GM23338 (cell line): ENCODE measurements at regions not wholly inside any gene's neighbourhood (a gene's known extent, or its start where the extent isn't known, plus 50 kb on each side); places are given as distances from the start of the nearest gene placed in this dataset.

ENCODE experiments used
- ATAC-seq: fragments of 200-7000 bp; cut with Tn5 transposase; 3 replicates; pipeline ENCODE4 v1.9.1; 2020
- DNase-seq: peaks from one replicate; pipeline ENCODE4 v3.0.0-alpha.2; 2015; ENCODE audit warnings: low spot score
- H2AFZ ChIP-seq: fragments of 200-600 bp; sonication (generic); 2 replicates; pipeline ENCODE4 v1.8.0; 2016; ENCODE audit warnings: antibody characterized with exemption, mild to moderate bottlenecking, moderate library complexity
- H3F3A ChIP-seq: fragments of 200-600 bp; sonication (generic); replicated peaks from 2 replicates; pipeline ENCODE4 v1.8.0; 2017; ENCODE audit warnings: antibody characterized with exemption, mixed run types, low read depth
- H3K27ac ChIP-seq: fragments of 200-600 bp; sonication (generic); 2 replicates; pipeline ENCODE4 v1.6.1; 2016; ENCODE audit warnings: low read depth
- H3K27me3 ChIP-seq: fragments of 200-600 bp; sonication (generic); 2 replicates; pipeline ENCODE4 v1.8.0; 2016; ENCODE audit warnings: mild to moderate bottlenecking, mixed run types, moderate library complexity; ENCODE audit not compliant: insufficient read depth
- H3K36me3 ChIP-seq: fragments of 200-600 bp; sonication (generic); 2 replicates; pipeline ENCODE4 v1.8.0; 2016; ENCODE audit warnings: mild to moderate bottlenecking; ENCODE audit not compliant: insufficient read depth
- H3K4me1 ChIP-seq: fragments of 200-600 bp; sonication (generic); 2 replicates; pipeline ENCODE4 v1.8.0; 2016; ENCODE audit warnings: mild to moderate bottlenecking, moderate library complexity; ENCODE audit not compliant: insufficient read depth
- H3K4me2 ChIP-seq: fragments of 200-600 bp; sonication (generic); 2 replicates; pipeline ENCODE4 v1.7.1; 2017; ENCODE audit warnings: mixed run types
- H3K4me3 ChIP-seq: fragments of 200-600 bp; sonication (generic); 2 replicates; pipeline ENCODE4 v1.6.1; 2016; ENCODE audit warnings: mixed run types
- H3K79me2 ChIP-seq: fragments of 200-600 bp; sonication (generic); replicated peaks from 2 replicates; pipeline ENCODE4 v1.8.0; 2017; ENCODE audit warnings: mild to moderate bottlenecking; ENCODE audit not compliant: insufficient read depth
- H3K9me2 ChIP-seq: fragments of 200-600 bp; sonication (generic); 2 replicates; pipeline ENCODE4 v1.8.0; 2017; ENCODE audit not compliant: insufficient read depth
- H4K20me1 ChIP-seq: fragments of 200-600 bp; sonication (generic); replicated peaks from 2 replicates; pipeline ENCODE4 v1.8.0; 2017; ENCODE audit warnings: mild to moderate bottlenecking; ENCODE audit not compliant: insufficient read depth
- H3K27ac Mint-ChIP-seq: 2 replicates; pipeline ENCODE4 v1.8.0; 2020; ENCODE audit warnings: inconsistent platforms, mild to moderate bottlenecking, moderate library complexity, mixed read lengths
- H3K27me3 Mint-ChIP-seq: 3 replicates; pipeline ENCODE4 v1.8.0; 2022; ENCODE audit warnings: low read depth, mild to moderate bottlenecking, moderate library complexity, mixed read lengths, inconsistent platforms; ENCODE audit not compliant: insufficient read depth, poor library complexity
- H3K36me3 Mint-ChIP-seq: 3 replicates; pipeline ENCODE4 v1.8.0; 2021; ENCODE audit warnings: low read depth, mild to moderate bottlenecking, inconsistent platforms, moderate library complexity, mixed read lengths
- H3K4me1 Mint-ChIP-seq: 3 replicates; pipeline ENCODE4 v1.8.0; 2020; ENCODE audit warnings: mild to moderate bottlenecking, inconsistent platforms, mixed read lengths
- H3K4me3 Mint-ChIP-seq: 3 replicates; pipeline ENCODE4 v1.8.0; 2021; ENCODE audit warnings: moderate library complexity, mild to moderate bottlenecking, inconsistent platforms, mixed read lengths
- H3K9me3 Mint-ChIP-seq: 3 replicates; pipeline ENCODE4 v1.8.0; 2020; ENCODE audit warnings: moderate library complexity, mild to moderate bottlenecking, inconsistent platforms, mixed read lengths
- CREB1 ChIP-seq: fragments of 250-450 bp; sonication (Bioruptor Pico); IDR thresholded peaks from 2 replicates; pipeline ENCODE4 v1.5.0; 2020; ENCODE audit warnings: low read depth, mild to moderate bottlenecking, moderate library complexity
- CTCF ChIP-seq, 2 experiments: fragments of 200-600 bp in 1 of 2; sonication (generic) in 1 of 2; conservative IDR thresholded peaks; 2 replicates each; pipeline versions ENCODE4 v1.5.1 to v1.6.1; 2016 to 2017; ENCODE audit warnings: antibody characterized with exemption in 2 of 2, low read depth in 2 of 2, mild to moderate bottlenecking in 2 of 2, moderate library complexity in 1 of 2
- ETS1 ChIP-seq: IDR thresholded peaks from 2 replicates; pipeline ENCODE4 v1.6.1; 2016; ENCODE audit warnings: antibody characterized with exemption
- EZH2phosphoT487 ChIP-seq: fragments of 200-600 bp; sonication (generic); IDR thresholded peaks from one replicate; pipeline ENCODE4 v1.8.1; 2018; ENCODE audit warnings: antibody characterized with exemption; ENCODE audit not compliant: unreplicated experiment
- POLR2AphosphoS5 ChIP-seq: IDR thresholded peaks from 2 replicates; pipeline ENCODE4 v1.6.1; 2016; ENCODE audit warnings: antibody characterized with exemption, low read depth
- REST ChIP-seq: IDR thresholded peaks from one replicate; pipeline ENCODE4 v1.6.1; 2018; ENCODE audit warnings: antibody characterized with exemption; ENCODE audit not compliant: unreplicated experiment
- ZNF114 ChIP-seq: fragments of 250-450 bp; sonication (Bioruptor Pico); IDR thresholded peaks from 2 replicates; pipeline ENCODE4 v1.5.0; 2020; ENCODE audit warnings: mild to moderate bottlenecking, moderate library complexity
- ZNF331 ChIP-seq: fragments of 250-450 bp; sonication (Bioruptor Pico); IDR thresholded peaks from 2 replicates; pipeline ENCODE4 v1.5.0; 2020; ENCODE audit warnings: low read depth, mild to moderate bottlenecking, moderate library complexity
- ZNF462 ChIP-seq: fragments of 250-450 bp; sonication (Bioruptor Pico); IDR thresholded peaks from 2 replicates; pipeline ENCODE4 v1.5.0; 2020; ENCODE audit warnings: mild to moderate bottlenecking, moderate library complexity

GRCh38 chr10:52477305-52477704, 163.2 kb downstream of the DKK1 start (continued):
- TF ChIP-seq ZNF462 (CRISPR knock-in tag) (no peak), CREB1 (CRISPR knock-in tag) (no peak), CTCF (conservative IDR thresholded peaks at IDR 0.05; ENCODE audit: low read depth in 2 of 2) (no peak)

GRCh38 chr10:52479567-52479966, 165.5 kb downstream of the DKK1 start:
- no peak overlapping the region for H2AFZ ChIP-seq
- no peaks in the 10 kb centered on the region for H3K27me3 ChIP-seq
- no peak for TF ChIP-seq POLR2AphosphoS5
- TF ChIP-seq ZNF114 (CRISPR knock-in tag), result no peak
- TF ChIP-seq EZH2phosphoT487, result no peak
- TF ChIP-seq REST, result no peak
- TF ChIP-seq CTCF (conservative IDR thresholded peaks at IDR 0.05; ENCODE audit: low read depth in 2 of 2), result no peak
- TF ChIP-seq ZNF331 (CRISPR knock-in tag), result no peak
- TF ChIP-seq ETS1, result no peak

More at GRCh38 chr10:52479567-52479966, 165.5 kb downstream of the DKK1 start:
- H3K4me2 ChIP-seq, result no peak overlapping the region
- Mint-ChIP-seq H3K27ac (no peak overlapping the region), H3K9me3 (no peaks in the 10 kb centered on the region), H3K27me3 (no peaks in the 10 kb centered on the region), H3K4me1 (no peaks in the 10 kb centered on the region), H3K36me3 (no peaks in the 10 kb centered on the region), H3K4me3 (no peak overlapping the region)
- H3K27ac ChIP-seq, result no peak overlapping the region
- H3K9me2 ChIP-seq, result no peaks in the 10 kb centered on the region
- no peak for DNase-seq
- no peaks in the 10 kb centered on the region for H3F3A ChIP-seq
- no peaks in the 10 kb centered on the region for H3K79me2 ChIP-seq
- H3K36me3 ChIP-seq, result no peaks in the 10 kb centered on the region
- no peak overlapping the region for H3K4me3 ChIP-seq
- no peak for ATAC-seq
- H4K20me1 ChIP-seq, result no peaks in the 10 kb centered on the region
- no peaks in the 10 kb centered on the region for H3K4me1 ChIP-seq
